Cardiac fibroblast (primary cell): ENCODE measurements at regions not wholly inside any gene's neighbourhood (a gene's known extent, or its start where the extent isn't known, plus 50 kb on each side); places are given as distances from the start of the nearest gene placed in this dataset.
A peak's percentile ranks its signal among the peaks of the same experiment; 100 is the strongest.

Source experiments
- DNase-seq, 2 donors: peaks; one replicate each; pipeline versions ENCODE4 v3.0.0 to v3.0.0-alpha.2; 2010; ENCODE audit warnings: low read depth in 2 of 2
- H3K4me3 ChIP-seq, 2 donors: replicated peaks in 1 of 2; 1 replicate in 1 of 2; 2 replicates in 1 of 2; pipeline ENCODE4 v1.5.1; 2011; ENCODE audit warnings: low read depth in 2 of 2, low read length in 2 of 2, mild to moderate bottlenecking in 2 of 2, moderate library complexity in 1 of 2
- CTCF ChIP-seq: IDR thresholded peaks from one replicate; pipeline ENCODE4 v1.5.1; 2011; ENCODE audit warnings: low read depth, mild to moderate bottlenecking, low read length, inconsistent platforms

GRCh38 chr6:167547328-167547692 lies 222.4 kb downstream of the TTLL2 start:
- H3K4me3 ChIP-seq: no peak overlapping the region
- DNase-seq: no peak
- TF ChIP-seq CTCF: no peak

- TF ChIP-seq CTCF: no peak
- peak; percentile 49 to 59 for DNase-seq
- H3K4me3 ChIP-seq: no peak overlapping the region
Measured at GRCh38 chr6:167547751-167548150, 222.9 kb downstream of the TTLL2 start.

GRCh38 chr6:167548451-167548850 lies 223.6 kb downstream of the TTLL2 start:
- no peak for DNase-seq
- H3K4me3 ChIP-seq: no peak overlapping the region

GRCh38 chr6:167549213-167549612 lies 224.3 kb downstream of the TTLL2 start:
- H3K4me3 ChIP-seq: no peak overlapping the region
- TF ChIP-seq CTCF: no peak
- no peak for DNase-seq

More at GRCh38 chr6:167548451-167548850, 223.6 kb downstream of the TTLL2 start:
- no peak for TF ChIP-seq CTCF

- DNase-seq: peak in 1 of 2 donors; percentile 83
- no peak for TF ChIP-seq CTCF
- H3K4me3 ChIP-seq: no peak overlapping the region
Measured at GRCh38 chr6:167550941-167551627, 226.2 kb downstream of the TTLL2 start.

- no peak overlapping the region for H3K4me3 ChIP-seq
- TF ChIP-seq CTCF: no peak
- no peak for DNase-seq
Measured at GRCh38 chr6:167551628-167552257, 226.9 kb downstream of the TTLL2 start.
